SKM-1 treated with dmso at 0.1 percent for 144 hours (cell line): ENCODE measurements at regions not wholly inside any gene's neighbourhood (a gene's known extent, or its start where the extent isn't known, plus 50 kb on each side); places are given as distances from the start of the nearest gene placed in this dataset.

ENCODE experiments used
- DNase-seq: peaks from one replicate; lab custom pipeline; 2025; ENCODE audit not compliant: unreplicated experiment; lab: John Stamatoyannopoulos, UW

DNA sequence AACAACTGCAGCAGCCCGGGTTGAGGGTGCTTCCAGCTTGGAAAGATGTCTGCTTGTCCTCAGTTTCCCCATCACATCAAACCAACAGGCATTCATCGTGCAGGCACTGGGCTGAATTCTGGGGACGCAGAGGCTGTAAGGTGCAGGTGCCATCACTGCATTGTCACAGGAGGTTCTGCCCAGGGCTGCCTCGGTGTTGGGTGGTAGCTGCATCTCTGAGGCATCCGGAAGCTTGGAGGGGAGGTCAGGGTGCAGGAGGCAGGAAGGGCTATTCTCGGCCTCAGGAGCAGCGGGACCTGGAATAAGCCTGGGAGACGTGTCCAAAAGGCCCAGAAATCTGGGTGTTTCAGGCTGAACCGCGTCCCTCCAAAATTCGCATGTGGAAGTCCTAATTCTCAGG, 134.6 kb downstream of the HMX1 start:
- no peak for DNase-seq

- DNase-seq: no peak
These were observed 135.4 kb downstream of the HMX1 start for GRCh38 chr4:8736090-8736825.

DNA sequence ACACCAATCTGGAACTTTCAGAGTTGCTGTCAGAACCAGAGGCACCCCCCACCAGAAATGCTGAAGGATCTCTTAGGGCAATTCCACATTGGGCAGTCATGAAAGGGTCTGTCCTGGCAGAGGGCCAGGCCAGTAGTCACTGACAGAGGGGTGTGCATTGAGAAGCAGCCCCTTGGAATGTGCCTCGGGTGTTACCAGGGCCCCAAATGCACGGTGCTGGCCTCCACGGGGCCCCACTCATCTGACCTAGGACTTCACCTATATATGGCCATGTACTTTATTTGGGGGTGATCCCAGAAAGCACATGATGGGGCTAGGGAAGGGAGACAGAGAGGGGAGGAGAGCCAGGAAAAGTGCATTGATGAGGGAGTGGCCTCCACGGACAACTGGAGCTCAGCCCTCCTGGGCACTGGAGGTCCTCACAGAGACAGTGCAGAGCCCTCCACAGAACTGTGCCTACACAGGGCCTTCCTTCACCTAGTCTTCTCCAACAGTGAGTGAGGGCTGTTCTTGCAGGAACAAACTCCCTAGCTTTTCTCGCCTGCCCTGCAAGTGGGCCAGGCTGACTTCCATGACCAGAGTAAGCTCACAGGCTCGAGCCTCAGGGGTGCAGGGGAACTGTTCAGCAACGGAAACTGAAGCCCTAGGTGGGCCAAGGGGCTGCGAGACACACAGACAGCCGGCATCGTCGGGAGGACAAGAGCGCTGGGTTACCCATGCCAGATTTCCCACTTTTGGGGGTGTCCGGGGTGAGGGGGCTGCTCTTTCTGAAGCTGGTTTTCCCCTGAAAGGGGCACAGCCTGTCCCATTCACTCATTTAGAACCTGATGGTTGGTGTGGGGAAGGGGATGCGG, 136.2 kb downstream of the HMX1 start:
- no peak for DNase-seq

DNA sequence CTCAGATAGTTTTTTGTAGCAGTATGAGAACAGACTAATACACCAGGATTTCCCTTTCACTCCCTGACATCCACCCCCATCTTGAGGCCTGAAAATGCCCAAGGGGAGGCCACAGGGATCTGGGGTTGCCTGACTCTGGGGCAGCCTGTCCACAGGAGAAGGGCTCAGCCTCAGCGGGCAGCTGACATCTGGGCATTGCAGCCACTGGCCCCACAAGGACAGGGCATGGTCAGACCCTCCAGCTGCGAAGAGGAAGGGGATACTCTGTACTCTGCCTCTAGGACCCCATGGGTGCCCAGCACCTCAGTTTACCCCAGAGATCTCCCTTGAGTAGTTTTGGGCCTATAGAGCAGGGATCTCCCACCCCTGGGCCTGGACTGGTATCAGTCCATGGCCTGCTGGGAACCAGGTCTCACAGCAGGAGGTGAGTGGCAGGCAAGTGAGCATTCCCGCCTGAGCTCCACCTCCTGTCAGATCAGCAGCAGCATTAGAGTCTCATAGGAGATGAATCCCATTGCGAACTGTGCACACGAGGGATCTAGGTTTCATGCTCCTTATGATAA, 138.9 kb downstream of the HMX1 start:
- no peak for DNase-seq

DNA sequence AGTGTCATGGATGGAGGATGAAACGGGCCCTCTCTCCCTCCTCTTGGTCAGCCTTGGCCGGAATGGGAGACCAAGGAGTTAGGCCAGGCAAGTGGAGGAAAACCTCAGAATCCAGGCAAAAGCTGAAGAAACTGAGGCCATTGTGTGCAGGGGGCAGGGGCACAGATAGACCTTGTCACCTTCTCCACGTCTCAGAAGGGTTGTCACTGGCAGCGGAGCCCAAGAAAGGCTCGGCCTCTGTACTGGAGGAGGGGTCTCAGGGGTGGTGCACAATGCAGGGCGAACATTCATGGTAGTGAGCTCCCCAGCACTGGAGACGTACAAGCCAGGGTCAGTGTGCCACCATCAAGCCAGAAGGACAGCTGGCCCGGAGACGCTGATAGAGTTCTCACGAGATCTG, 139.5 kb downstream of the CPZ start:
- no peak for DNase-seq

DNA sequence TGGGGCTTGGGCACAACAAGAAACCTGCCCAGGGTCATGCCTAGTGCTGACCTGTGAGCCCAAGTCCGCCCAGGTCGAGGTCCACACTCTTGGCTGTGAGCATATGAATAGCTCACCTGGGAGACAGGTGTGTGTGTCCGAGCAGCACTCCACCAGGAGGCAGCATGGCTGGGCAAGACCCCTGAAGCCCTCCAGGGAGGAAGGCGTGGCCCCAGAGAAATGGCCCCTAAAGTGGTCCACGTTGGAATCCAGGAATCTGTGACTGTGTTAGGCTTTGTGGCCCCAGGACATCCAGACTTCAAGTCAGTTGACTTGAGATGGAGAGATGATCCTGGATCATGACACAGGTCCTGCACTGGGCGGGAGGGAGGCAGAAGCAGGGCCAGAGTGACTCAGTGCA, 138.8 kb downstream of the CPZ start:
- DNase-seq: no peak

GRCh38 chr4:8730681-8731080, 138.1 kb downstream of the CPZ start:
- no peak for DNase-seq

GRCh38 chr4:8730159-8730558, 137.6 kb downstream of the CPZ start:
- no peak for DNase-seq

- no peak for DNase-seq
These were observed 137.0 kb downstream of the CPZ start for GRCh38 chr4:8729408-8730149.

DNA sequence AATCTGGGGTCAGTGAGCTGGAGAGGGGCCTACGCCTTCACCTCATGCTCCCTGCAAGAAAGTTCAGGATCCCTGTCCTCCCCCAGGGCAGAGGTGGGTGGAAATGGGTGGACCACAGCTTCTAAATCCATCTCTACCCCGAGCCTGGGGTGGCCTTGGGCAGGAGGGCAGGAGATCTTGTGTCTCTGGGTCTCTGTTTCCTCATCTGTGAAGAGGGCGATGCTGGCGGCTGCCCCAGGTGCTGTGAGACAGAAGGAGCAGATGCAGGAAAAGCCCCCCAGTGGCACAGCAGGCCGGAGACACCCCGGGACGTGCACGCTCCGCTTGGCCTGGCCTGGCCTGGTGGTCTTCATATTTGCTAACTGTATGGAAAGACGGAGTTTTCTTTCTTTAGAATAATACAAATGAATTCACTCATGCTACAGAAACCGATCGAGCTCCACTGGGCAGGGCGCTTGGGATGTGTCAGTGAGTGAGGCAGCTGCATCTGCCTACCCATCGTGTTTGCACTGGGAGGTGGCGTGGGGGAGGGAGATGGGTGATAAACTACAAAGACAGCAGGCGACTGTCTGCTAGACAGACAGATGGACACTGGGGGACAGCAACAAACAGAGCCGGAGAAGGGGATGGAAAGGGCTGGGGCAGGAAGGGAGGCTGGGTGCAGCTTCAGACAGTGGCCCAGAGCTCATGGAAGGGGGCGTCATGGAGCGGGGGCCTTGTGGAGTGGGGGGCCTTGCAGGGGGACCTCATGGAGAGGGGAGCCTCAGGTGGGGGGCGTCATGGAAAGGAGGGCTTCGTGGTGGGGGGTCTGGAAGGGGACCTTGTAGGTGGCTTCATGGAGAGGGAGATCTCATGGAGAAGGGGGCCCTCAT, 136.2 kb downstream of the CPZ start:
- no peak for DNase-seq

- no peak for DNase-seq
These were observed 135.3 kb downstream of the CPZ start for GRCh38 chr4:8727546-8728510.

DNA sequence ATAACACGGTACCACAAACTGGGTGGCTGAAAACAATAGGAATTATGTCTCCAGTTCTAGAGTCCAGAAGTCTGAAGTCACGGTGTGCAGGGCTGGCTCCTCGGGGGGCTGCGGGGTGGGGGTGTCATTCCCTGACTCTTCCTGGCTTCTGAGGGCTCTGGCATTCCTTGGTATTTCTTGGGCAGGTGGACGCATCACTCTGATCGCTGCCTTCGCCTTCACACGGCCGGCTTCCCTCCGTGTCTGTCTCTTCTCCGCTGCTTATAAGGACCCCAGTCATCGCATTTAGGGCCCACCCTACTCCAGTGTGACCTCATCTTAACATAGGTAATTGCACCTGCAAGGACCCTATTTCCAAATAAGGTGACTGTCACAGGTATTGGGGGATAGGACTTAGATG, 134.6 kb downstream of the CPZ start:
- no peak for DNase-seq

DNA sequence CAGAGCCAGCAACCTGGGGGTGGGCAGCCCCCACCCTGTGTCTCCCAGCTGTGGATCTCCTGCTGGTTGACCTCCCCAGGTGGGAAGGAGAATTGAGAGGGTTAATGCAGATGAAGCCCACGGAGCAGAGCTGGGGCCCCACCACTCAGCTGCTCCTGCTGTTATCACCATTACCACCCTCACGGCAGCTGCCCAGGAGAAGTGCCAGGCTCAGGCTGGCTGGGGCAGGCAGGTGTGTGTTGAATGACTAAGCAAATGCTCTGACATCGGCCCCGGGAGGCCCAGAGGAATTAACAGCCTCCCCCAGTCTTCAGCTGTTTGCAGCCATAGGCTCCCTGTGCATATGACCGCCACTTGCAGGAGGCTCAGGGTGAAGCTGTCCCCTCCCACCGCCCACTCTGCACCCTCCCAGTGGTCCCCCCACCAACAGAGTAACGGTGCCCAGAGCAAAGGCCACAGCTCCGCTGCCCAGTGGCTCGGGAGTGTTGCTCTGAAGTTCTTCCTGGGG, 133.8 kb downstream of the CPZ start:
- no peak for DNase-seq

GRCh38 chr4:8725845-8726244, 133.3 kb downstream of the CPZ start:
- DNase-seq: no peak

DNA sequence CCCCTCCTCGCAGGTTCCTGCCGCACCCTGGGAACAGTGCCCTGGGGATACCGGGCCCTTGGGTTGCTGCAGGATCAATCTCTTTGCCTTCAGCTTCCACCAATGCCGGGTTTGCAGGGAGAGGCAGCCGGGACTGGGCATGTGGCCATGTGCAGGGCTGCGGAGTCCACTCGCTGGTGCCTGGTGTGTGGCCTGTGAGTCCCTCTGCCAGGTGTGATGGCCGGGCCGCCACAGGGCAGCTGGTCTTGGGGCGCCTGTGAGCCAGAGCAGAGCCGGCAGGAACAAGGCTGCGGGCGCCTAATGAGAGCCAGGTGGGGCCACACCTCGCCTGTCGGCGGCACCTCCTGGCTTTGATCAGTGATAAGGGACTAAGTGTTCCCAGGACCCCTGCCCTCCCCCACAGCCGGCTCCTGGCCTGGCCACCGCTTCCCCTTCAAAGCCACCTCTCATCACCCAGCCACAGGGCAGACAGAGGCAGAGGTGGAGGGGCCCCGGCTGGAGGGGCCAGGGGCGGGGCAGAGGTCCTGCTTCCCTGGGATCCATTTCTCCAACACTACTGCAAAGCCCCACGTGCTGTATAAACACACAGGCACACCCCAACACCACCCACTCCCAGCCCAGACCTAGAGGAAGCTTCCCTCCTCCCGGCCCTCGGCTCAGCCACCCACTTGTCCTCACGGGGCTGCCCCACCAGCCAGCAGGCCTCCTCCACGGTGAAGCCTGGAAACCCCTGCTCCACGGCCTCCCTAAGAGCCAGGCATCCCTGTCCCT, 132.7 kb downstream of the CPZ start:
- DNase-seq: no peak

GRCh38 chr4:8724436-8725070, 132.0 kb downstream of the CPZ start:
- no peak for DNase-seq

- DNase-seq: no peak
These were observed 130.8 kb downstream of the CPZ start for GRCh38 chr4:8723222-8723980.
